ENCODE measurements at regions not wholly inside any gene's neighbourhood (a gene's known extent, or its start where the extent isn't known, plus 50 kb on each side); places are given as distances from the start of the nearest gene placed in this dataset.

GRCh38 chr14:38749936-38750335 is 353.1 kb downstream of the SEC23A start:
- no peak for DNase-seq
- H3K27me3 ChIP-seq (ENCODE audit: control insufficient read depth, insufficient read depth, low read length): no peaks in the 10 kb centered on the region
- no peaks in the 10 kb centered on the region for H3K36me3 ChIP-seq (replicated peaks; ENCODE audit: control insufficient read depth, insufficient read depth, low read length)
- H3K4me3 ChIP-seq (ENCODE audit: insufficient read depth, low read depth, low read length): no peak overlapping the region

GRCh38 chr14:38745861-38746260 is 357.2 kb downstream of the SEC23A start:
- H3K27me3 ChIP-seq (ENCODE audit: control insufficient read depth, insufficient read depth, low read length): no peaks in the 10 kb centered on the region
- H3K4me3 ChIP-seq (ENCODE audit: insufficient read depth, low read depth, low read length): no peak overlapping the region
- H3K36me3 ChIP-seq (replicated peaks; ENCODE audit: control insufficient read depth, insufficient read depth, low read length): no peaks in the 10 kb centered on the region
- DNase-seq: no peak

GRCh38 chr14:38743966-38744584 is 359.0 kb downstream of the SEC23A start:
- H3K4me3 ChIP-seq (ENCODE audit: insufficient read depth, low read depth, low read length): no peak overlapping the region
- no peaks in the 10 kb centered on the region for H3K36me3 ChIP-seq (replicated peaks; ENCODE audit: control insufficient read depth, insufficient read depth, low read length)
- no peaks in the 10 kb centered on the region for H3K27me3 ChIP-seq (ENCODE audit: control insufficient read depth, insufficient read depth, low read length)
- DNase-seq: no peak

- H3K4me3 ChIP-seq (ENCODE audit: insufficient read depth, low read depth, low read length): no peak overlapping the region
These were observed 365.2 kb downstream of the SEC23A start for GRCh38 chr14:38737686-38738407.

GRCh38 chr14:38735005-38735404 is 368.0 kb downstream of the SEC23A start:
- Histone ChIP-seq H3K36me3 (replicated peaks; ENCODE audit: control insufficient read depth, insufficient read depth, low read length) (no peaks in the 10 kb centered on the region), H3K4me3 (ENCODE audit: insufficient read depth, low read depth, low read length) (no peak overlapping the region), H3K27me3 (ENCODE audit: control insufficient read depth, insufficient read depth, low read length) (no peaks in the 10 kb centered on the region)
- DNase-seq: no peak

More at GRCh38 chr14:38737686-38738407, 365.2 kb downstream of the SEC23A start:
- Histone ChIP-seq H3K27me3 (ENCODE audit: control insufficient read depth, insufficient read depth, low read length) (no peaks in the 10 kb centered on the region), H3K36me3 (replicated peaks; ENCODE audit: control insufficient read depth, insufficient read depth, low read length) (no peaks in the 10 kb centered on the region)
- DNase-seq: no peak

GRCh38 chr14:38731962-38732361 is 371.1 kb downstream of the SEC23A start:
- no peak for DNase-seq
- Histone ChIP-seq H3K36me3 (replicated peaks; ENCODE audit: control insufficient read depth, insufficient read depth, low read length) (no peaks in the 10 kb centered on the region), H3K27me3 (ENCODE audit: control insufficient read depth, insufficient read depth, low read length) (no peaks in the 10 kb centered on the region), H3K4me3 (ENCODE audit: insufficient read depth, low read depth, low read length) (no peak overlapping the region)

- H3K27me3 ChIP-seq (ENCODE audit: control insufficient read depth, insufficient read depth, low read length): no peaks in the 10 kb centered on the region
- no peak overlapping the region for H3K4me3 ChIP-seq (ENCODE audit: insufficient read depth, low read depth, low read length)
- no peaks in the 10 kb centered on the region for H3K36me3 ChIP-seq (replicated peaks; ENCODE audit: control insufficient read depth, insufficient read depth, low read length)
- DNase-seq: no peak
These were observed 372.6 kb downstream of the SEC23A start for GRCh38 chr14:38730420-38730819.

GRCh38 chr14:38727731-38728130 is 375.3 kb downstream of the SEC23A start:
- no peak overlapping the region for H3K4me3 ChIP-seq (ENCODE audit: insufficient read depth, low read depth, low read length)
- no peak for DNase-seq
- no peaks in the 10 kb centered on the region for H3K27me3 ChIP-seq (ENCODE audit: control insufficient read depth, insufficient read depth, low read length)
- no peaks in the 10 kb centered on the region for H3K36me3 ChIP-seq (replicated peaks; ENCODE audit: control insufficient read depth, insufficient read depth, low read length)

- DNase-seq: no peak
- H3K36me3 ChIP-seq (replicated peaks; ENCODE audit: control insufficient read depth, insufficient read depth, low read length): no peaks in the 10 kb centered on the region
- H3K27me3 ChIP-seq (ENCODE audit: control insufficient read depth, insufficient read depth, low read length): no peaks in the 10 kb centered on the region
- H3K4me3 ChIP-seq (ENCODE audit: insufficient read depth, low read depth, low read length): no peak overlapping the region
These were observed 378.4 kb downstream of the SEC23A start for GRCh38 chr14:38724621-38725020.

GRCh38 chr14:38723959-38724358 is 379.1 kb downstream of the SEC23A start:
- no peaks in the 10 kb centered on the region for H3K36me3 ChIP-seq (replicated peaks; ENCODE audit: control insufficient read depth, insufficient read depth, low read length)
- no peak overlapping the region for H3K4me3 ChIP-seq (ENCODE audit: insufficient read depth, low read depth, low read length)
- DNase-seq: no peak
- H3K27me3 ChIP-seq (ENCODE audit: control insufficient read depth, insufficient read depth, low read length): no peaks in the 10 kb centered on the region

- Histone ChIP-seq H3K36me3 (replicated peaks; ENCODE audit: control insufficient read depth, insufficient read depth, low read length) (no peaks in the 10 kb centered on the region), H3K4me3 (ENCODE audit: insufficient read depth, low read depth, low read length) (no peak overlapping the region), H3K27me3 (ENCODE audit: control insufficient read depth, insufficient read depth, low read length) (no peaks in the 10 kb centered on the region)
- DNase-seq: no peak
These were observed 379.8 kb downstream of the SEC23A start for GRCh38 chr14:38723277-38723676.

GRCh38 chr14:38721822-38722431 is 381.1 kb downstream of the SEC23A start:
- Histone ChIP-seq H3K27me3 (ENCODE audit: control insufficient read depth, insufficient read depth, low read length) (no peaks in the 10 kb centered on the region), H3K36me3 (replicated peaks; ENCODE audit: control insufficient read depth, insufficient read depth, low read length) (no peaks in the 10 kb centered on the region), H3K4me3 (ENCODE audit: insufficient read depth, low read depth, low read length) (no peak overlapping the region)
- peak; percentile 56 for DNase-seq

- Histone ChIP-seq H3K36me3 (replicated peaks; ENCODE audit: control insufficient read depth, insufficient read depth, low read length) (no peaks in the 10 kb centered on the region), H3K4me3 (ENCODE audit: insufficient read depth, low read depth, low read length) (no peak overlapping the region), H3K27me3 (ENCODE audit: control insufficient read depth, insufficient read depth, low read length) (no peaks in the 10 kb centered on the region)
- DNase-seq: no peak
These were observed 384.5 kb downstream of the SEC23A start for GRCh38 chr14:38718519-38718918.

- Histone ChIP-seq H3K36me3 (replicated peaks; ENCODE audit: control insufficient read depth, insufficient read depth, low read length) (no peaks in the 10 kb centered on the region), H3K4me3 (ENCODE audit: insufficient read depth, low read depth, low read length) (no peak overlapping the region), H3K27me3 (ENCODE audit: control insufficient read depth, insufficient read depth, low read length) (no peaks in the 10 kb centered on the region)
- no peak for DNase-seq
These were observed 386.1 kb downstream of the SEC23A start for GRCh38 chr14:38716926-38717325.

- Histone ChIP-seq H3K4me3 (ENCODE audit: insufficient read depth, low read depth, low read length) (no peak overlapping the region), H3K27me3 (ENCODE audit: control insufficient read depth, insufficient read depth, low read length) (no peaks in the 10 kb centered on the region), H3K36me3 (replicated peaks; ENCODE audit: control insufficient read depth, insufficient read depth, low read length) (no peaks in the 10 kb centered on the region)
- DNase-seq: no peak
These were observed 392.2 kb downstream of the SEC23A start for GRCh38 chr14:38710881-38711280.
